Nephron progenitor cell (in vitro differentiated cells): ENCODE measurements at regions not wholly inside any gene's neighbourhood (a gene's known extent, or its start where the extent isn't known, plus 50 kb on each side); places are given as distances from the start of the nearest gene placed in this dataset.

Experiments used
- DNase-seq: peaks from one replicate; pipeline ENCODE4 v3.0.0; 2021
- H3K27ac Mint-ChIP-seq: 2 replicates; pipeline ENCODE4 v1.8.0; 2021; ENCODE audit warnings: mild to moderate bottlenecking, moderate library complexity, mixed read lengths
- H3K27me3 Mint-ChIP-seq: 2 replicates; pipeline ENCODE4 v1.8.0; 2021; ENCODE audit warnings: mild to moderate bottlenecking, low read depth, mixed read lengths; ENCODE audit not compliant: poor library complexity
- H3K36me3 Mint-ChIP-seq: 2 replicates; pipeline ENCODE4 v1.8.0; 2021; ENCODE audit warnings: low read depth, mixed read lengths
- H3K4me1 Mint-ChIP-seq: 2 replicates; pipeline ENCODE4 v1.8.0; 2021; ENCODE audit warnings: mixed read lengths
- H3K4me3 Mint-ChIP-seq: 2 replicates; pipeline ENCODE4 v1.8.0; 2021; ENCODE audit warnings: mild to moderate bottlenecking, moderate library complexity, mixed read lengths
- H3K9me3 Mint-ChIP-seq: 2 replicates; pipeline ENCODE4 v1.8.0; 2021; ENCODE audit warnings: mild to moderate bottlenecking, moderate library complexity, mixed read lengths
- TF ChIP-seq, protein P1 (sequence below): fragments of 200-600 bp; sonication (generic); IDR thresholded peaks from 2 replicates; pipeline ENCODE4 v1.5.0; 2021; ENCODE audit warnings: antibody characterized with exemption

DNA sequence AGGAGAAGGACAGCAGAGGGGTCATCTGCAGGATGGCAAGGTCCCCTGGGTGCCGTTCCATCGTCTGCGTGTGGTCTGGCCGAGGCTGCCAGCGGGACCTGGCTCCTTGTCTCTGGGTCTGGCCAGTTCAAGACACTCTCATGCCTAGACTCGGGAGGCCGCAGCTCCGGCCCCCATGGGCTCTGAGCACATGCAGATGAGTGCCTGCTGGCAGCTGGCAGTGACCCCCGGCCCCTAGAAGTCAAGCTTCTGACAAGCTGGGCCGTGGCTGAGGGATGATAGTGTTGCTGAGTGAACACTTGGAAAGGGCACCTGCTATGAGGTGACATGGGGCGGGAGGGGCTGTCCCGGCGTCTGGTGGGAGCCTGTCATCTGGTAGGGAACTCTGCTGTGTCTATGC lies 1180.6 kb downstream of the BRD1 start:
- DNase-seq = no peak
- TF ChIP-seq, protein P1, sequence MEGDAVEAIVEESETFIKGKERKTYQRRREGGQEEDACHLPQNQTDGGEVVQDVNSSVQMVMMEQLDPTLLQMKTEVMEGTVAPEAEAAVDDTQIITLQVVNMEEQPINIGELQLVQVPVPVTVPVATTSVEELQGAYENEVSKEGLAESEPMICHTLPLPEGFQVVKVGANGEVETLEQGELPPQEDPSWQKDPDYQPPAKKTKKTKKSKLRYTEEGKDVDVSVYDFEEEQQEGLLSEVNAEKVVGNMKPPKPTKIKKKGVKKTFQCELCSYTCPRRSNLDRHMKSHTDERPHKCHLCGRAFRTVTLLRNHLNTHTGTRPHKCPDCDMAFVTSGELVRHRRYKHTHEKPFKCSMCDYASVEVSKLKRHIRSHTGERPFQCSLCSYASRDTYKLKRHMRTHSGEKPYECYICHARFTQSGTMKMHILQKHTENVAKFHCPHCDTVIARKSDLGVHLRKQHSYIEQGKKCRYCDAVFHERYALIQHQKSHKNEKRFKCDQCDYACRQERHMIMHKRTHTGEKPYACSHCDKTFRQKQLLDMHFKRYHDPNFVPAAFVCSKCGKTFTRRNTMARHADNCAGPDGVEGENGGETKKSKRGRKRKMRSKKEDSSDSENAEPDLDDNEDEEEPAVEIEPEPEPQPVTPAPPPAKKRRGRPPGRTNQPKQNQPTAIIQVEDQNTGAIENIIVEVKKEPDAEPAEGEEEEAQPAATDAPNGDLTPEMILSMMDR = no peak
- Mint-ChIP-seq H3K4me3 (no peak overlapping the region), H3K27ac (no peak overlapping the region), H3K9me3 (no peaks in the 10 kb centered on the region), H3K36me3 (no peaks in the 10 kb centered on the region), H3K27me3 (peaks cover 6% of the 10 kb centered on the region), H3K4me1 (peaks cover 7% of the 10 kb centered on the region)

DNA sequence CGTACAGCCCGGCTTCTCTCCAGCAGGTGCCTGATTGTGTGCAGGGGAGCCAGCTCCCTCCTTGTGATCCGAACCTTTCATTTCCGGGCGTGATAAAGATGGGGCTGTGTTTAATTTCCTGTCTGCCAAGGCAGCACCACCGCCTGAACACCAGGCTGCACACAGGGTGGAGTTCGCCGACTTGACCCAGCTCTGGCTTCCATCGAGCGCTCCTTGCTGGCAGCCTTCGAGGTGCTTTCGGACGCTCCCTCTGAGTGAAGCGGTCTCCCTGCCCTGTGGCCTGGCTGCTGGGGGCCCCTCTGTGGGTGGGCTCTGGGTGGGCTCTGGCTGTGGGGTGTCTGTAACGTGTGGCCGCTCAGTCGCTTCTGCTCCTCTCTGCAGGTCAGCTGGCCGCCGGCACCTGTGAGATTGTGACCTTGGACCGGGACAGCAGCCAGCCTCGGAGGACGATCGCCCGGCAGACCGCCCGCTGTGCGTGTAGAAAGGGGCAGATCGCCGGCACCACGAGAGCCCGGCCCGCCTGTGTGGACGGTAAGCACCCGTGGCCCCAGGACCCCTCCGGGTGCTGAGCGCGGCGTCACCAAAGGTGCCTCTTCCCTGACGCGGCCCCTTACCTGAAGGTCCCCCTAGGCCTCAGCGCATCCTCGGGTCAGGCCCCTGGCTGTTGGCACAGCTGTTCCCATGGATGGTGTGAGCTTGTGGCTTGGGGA lies 1181.3 kb downstream of the BRD1 start:
- Mint-ChIP-seq H3K9me3 (no peaks in the 10 kb centered on the region), H3K4me1 (peaks cover 7% of the 10 kb centered on the region), H3K36me3 (no peaks in the 10 kb centered on the region), H3K4me3 (no peak overlapping the region), H3K27me3 (peaks cover 6% of the 10 kb centered on the region), H3K27ac (no peak overlapping the region)
- DNase-seq = no peak
- TF ChIP-seq, protein P1 = no peak

DNA sequence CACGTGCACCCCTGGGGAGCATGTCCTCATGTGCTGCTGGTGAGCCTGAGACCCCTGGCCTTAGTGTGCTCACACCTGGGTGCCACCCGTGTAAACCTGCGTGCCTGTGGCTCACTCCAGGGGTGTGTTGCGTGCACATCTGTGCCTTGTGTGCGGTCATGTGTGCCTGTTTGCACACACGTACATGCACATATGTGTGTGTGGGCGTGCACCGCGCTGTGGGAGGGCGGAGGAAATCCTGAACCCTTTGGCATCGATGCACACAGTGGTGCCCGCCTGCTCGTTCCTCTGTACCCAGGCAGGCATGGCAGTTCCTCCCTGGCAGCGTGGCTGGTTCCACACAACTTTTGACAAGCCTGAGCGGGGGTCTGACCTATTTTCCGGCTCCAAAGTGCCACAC lies 1181.9 kb downstream of the BRD1 start:
- no peak overlapping the region for H3K4me3 Mint-ChIP-seq
- TF ChIP-seq, protein P1 = no peak
- H3K27me3 Mint-ChIP-seq = peaks cover 2% of the 10 kb centered on the region
- H3K27ac Mint-ChIP-seq = no peak overlapping the region
- no peaks in the 10 kb centered on the region for H3K36me3 Mint-ChIP-seq
- no peaks in the 10 kb centered on the region for H3K9me3 Mint-ChIP-seq
- DNase-seq = no peak
- peaks cover 7% of the 10 kb centered on the region for H3K4me1 Mint-ChIP-seq

GRCh38 chr22:48644997-48645396 lies 1182.7 kb downstream of the BRD1 start:
- no peaks in the 10 kb centered on the region for H3K27me3 Mint-ChIP-seq
- no peaks in the 10 kb centered on the region for H3K9me3 Mint-ChIP-seq
- no peak overlapping the region for H3K27ac Mint-ChIP-seq
- H3K36me3 Mint-ChIP-seq = no peaks in the 10 kb centered on the region
- no peak overlapping the region for H3K4me3 Mint-ChIP-seq
- TF ChIP-seq, protein P1 = no peak
- H3K4me1 Mint-ChIP-seq = peaks cover 7% of the 10 kb centered on the region
- DNase-seq = no peak

GRCh38 chr22:48644108-48644507 lies 1183.6 kb downstream of the BRD1 start:
- no peak overlapping the region for H3K4me3 Mint-ChIP-seq
- no peak overlapping the region for H3K27ac Mint-ChIP-seq
- TF ChIP-seq, protein P1 = no peak
- no peak for DNase-seq
- H3K9me3 Mint-ChIP-seq = no peaks in the 10 kb centered on the region
- no peaks in the 10 kb centered on the region for H3K36me3 Mint-ChIP-seq
- peaks cover 7% of the 10 kb centered on the region for H3K4me1 Mint-ChIP-seq
- no peaks in the 10 kb centered on the region for H3K27me3 Mint-ChIP-seq

GRCh38 chr22:48643066-48643731 lies 1184.5 kb downstream of the BRD1 start:
- Mint-ChIP-seq H3K4me1 (peaks cover 7% of the 10 kb centered on the region), H3K4me3 (no peak overlapping the region), H3K9me3 (no peaks in the 10 kb centered on the region), H3K36me3 (no peaks in the 10 kb centered on the region), H3K27ac (no peak overlapping the region), H3K27me3 (no peaks in the 10 kb centered on the region)
- DNase-seq = no peak
- TF ChIP-seq, protein P1 = no peak
